Brain pericyte (primary cell): ENCODE measurements at regions not wholly inside any gene's neighbourhood (a gene's known extent, or its start where the extent isn't known, plus 50 kb on each side); places are given as distances from the start of the nearest gene placed in this dataset.

ENCODE experiments used
- DNase-seq: peaks from one replicate; pipeline ENCODE4 v3.0.0-alpha.2; 2012; ENCODE audit warnings: low read depth, low spot score

DNA sequence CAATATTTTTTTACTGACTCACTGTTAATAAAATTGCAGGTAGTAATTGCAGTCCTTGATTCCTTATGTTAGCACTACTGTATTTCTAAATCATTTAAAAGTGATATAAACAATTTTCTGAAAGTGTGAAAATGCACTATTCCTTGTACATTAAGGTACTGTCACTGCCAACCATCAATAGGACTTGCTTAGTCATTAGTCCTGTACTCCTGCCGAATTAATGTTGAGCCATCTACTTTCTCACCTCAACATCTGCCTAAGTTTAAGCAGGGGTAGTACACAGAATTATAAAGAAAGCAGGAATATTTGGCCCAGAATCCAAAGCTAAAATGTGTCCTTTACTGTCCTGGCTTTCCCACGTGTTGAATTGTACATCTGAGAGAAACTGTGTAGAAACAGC lies 87.0 kb upstream of the TRPC3 start:
- DNase-seq, result no peak

DNA sequence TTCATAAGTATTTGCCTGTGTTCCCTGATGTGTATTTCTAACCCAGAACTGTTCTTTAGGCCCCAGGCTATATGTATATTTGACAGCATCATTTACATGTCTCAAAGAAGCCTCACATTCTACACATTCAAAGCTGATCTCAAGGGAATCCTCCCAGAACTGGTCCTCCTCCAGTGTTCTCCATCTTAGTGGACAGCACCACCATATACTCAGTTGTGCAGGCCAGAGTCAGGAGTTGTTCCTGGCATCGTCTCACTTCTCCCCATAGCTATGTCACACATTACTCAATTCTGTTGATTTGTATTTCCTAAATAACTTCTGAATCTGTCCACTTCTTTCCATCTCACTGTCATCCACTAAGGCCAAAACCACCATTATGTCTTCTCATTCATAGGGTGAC lies 82.8 kb upstream of the TRPC3 start:
- DNase-seq, result no peak

DNA sequence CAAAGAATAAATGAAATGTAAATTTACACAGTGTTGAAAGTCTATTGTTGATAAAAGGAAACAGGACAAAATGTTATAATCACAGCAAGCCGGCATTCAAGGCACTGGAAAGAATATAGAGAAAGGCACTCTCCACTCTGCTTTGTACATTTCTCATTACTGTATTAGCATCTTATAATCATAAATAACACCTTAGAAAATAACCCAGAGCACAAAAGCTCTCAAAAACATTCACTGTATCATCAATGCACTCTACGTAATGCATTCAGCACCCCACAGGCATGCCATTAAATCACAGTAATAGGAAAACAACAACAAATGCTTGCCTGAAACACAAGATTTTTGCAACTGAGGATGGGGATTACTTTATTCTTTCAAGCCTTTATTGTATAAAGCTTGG lies 75.3 kb upstream of the TRPC3 start:
- DNase-seq, result no peak

DNA sequence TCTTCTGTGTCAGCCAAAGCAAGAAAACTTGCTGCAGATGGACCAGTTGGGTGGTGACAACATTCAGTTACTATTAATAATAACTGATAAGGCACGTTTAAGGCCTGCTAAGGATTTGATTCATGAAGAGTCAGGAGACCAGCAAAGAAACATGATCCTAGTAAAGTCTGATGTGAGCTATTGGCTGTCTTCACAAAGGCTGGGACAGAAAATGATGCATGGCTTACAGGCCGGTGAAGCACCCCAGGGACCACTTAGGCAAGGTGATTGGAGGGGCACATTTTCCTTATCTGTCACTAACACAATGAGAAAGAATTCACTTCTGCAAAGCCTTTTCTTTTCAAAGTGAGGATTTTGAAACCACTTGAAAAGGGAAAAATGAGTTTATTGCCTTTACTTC lies 65.4 kb upstream of the TRPC3 start:
- DNase-seq, result no peak

DNA sequence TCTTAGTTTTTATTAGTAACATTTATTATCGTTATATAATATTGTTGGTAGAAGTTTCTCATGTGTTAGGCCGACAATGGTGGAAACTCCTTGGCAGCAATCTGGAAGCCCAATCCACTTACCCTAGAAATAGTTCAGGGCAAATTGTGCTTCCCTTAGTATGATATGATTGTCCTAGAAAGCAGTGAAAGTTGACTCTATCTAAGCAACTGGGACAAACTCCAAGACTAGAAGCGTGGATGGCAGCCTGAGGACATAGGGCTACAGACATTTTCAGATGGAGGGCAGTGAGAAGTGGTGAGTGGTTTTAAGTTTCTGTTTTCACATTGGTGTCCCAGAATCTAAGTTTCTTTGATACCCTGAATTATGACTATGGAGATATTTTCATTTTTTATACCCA lies 63.3 kb upstream of the TRPC3 start:
- no peak for DNase-seq

DNA sequence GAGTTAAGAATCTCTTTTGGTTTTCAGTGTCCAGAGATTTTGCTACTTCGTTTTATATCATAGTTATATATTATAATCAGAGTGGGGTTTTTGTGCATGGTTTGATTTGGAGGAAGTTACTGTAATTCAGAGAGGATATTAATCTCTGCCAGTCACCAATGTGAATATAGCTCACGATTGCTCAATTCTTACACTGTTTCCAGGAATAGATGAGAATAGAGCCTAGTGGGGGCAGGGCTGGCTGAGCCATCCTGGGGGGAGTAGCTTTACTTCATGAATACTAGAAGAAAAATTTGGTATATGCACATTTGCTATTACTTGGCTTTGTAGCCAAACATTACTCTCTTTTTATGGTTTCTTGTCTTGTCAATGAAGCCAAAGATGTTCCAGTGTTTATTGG lies 60.9 kb upstream of the TRPC3 start:
- no peak for DNase-seq

DNA sequence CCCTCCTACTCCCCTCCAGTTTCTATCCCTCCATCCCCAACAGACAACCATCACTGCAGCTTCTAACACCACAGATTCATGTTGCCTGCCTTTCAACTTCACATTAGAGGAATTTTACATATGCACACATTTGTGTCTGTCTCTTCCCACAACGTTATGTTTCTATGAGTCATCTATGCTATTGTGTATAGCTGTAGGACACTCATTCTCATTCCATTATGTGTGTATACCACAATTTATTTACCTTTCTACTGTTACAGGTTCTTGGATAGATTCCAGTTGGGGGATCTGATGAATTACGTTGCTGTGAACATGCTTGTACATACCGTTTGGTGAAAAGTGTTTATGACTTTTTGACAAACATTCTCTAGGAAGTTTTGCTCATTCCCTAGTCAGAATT lies 58.8 kb upstream of the TRPC3 start:
- no peak for DNase-seq

DNA sequence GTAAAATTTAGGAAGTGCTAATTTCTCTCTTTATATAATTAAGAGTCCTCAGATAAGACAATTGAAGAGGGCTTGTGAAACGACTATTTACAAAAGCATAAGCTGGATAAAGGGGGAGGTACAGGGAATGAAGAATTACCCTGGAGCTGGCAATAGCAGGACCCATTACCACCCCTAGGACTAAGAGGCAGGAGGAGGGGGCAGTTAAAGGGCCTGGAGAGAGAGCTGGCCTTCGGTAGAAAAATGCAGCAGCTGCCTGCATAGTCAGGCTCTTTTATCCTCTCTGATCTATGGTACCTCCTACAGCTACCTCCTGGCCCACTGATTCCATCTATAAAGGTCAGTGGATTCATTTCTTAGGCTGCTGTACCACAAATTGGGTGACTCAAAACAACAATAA lies 57.7 kb upstream of the TRPC3 start:
- no peak for DNase-seq

DNA sequence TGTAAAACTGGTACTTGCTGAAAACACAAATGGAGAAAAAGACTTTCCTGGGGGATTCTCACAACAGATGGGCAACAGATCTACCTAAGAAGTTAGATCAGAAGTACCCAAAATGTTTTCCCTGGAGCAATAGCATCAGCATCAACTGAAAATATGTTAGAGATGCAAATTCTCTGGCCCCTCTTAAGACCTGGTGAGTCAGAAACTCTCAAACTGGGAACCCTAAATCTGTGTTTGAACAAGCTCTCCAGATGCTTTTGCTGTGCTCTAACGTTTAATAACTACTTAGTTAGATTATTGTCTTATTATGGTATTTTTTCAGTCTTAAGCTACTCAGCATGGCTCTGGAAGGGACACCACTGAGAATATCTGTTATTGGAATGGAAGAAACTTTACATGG lies 55.2 kb upstream of the TRPC3 start:
- DNase-seq, result no peak

DNA sequence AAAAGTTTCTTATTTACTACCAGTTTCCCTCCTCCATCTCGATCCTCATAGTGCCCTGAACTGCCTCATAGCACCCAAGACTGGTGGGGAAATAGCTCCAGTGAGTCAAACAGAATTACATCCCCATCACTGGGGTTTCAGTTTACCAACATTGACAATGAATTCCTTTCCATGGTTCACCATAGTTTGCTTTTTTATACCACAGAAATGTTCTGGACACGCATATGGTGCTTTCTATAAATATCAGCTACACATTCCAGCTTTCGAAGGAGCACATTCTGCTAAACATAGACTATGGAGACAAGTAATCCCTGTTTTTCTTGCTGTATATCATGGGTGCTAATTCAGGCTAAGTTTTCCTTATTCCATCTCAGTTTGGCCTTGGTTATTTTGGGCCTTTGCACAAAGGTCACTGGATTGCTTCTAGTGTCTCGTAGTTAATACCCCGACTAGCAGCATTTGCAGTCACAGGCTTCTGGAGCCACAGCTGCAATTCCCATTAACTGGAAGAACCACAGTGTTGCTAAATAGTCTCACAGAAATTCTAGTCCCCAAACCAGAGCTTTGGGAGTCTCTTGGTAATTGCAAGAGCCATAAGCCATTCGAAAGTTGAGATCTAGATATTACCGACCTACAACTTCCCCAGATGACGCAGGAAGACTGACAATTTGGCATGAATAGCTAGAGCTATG lies 53.4 kb upstream of the TRPC3 start:
- DNase-seq, result no peak

DNA sequence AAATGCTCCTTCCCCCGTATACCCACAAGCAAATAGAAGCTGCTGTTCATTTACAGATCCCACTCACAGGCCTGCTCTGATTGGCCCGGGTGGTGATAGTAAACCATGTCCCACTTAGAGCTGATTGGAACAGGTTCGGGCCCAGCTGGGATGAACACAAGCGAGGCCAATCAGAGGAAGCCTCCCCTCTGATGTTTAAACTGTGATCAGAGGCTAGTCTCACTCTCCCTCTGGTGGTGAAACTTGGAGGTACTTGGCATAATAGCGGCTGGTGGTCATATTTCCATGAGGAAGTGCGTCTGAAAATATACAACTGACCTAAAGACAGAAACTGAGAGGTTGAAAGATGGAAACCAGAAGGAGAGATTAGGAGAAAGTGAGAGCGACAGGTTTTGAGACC lies 51.5 kb upstream of the TRPC3 start:
- no peak for DNase-seq
